ENCODE measurements at regions not wholly inside any gene's neighbourhood (a gene's known extent, or its start where the extent isn't known, plus 50 kb on each side); places are given as distances from the start of the nearest gene placed in this dataset.

- TF ChIP-seq CTCF (IDR thresholded peaks at IDR 0.05) (no peak), EZH2 (IDR thresholded peaks at IDR 0.05; ENCODE audit: borderline replicate concordance, insufficient read depth, low read depth, low read length, poor library complexity, severe bottlenecking) (no peak)
These were observed 229.7 kb downstream of the MAT2B start for GRCh38 chr5:163735069-163735468.
